B cell (primary cell): ENCODE measurements at regions not wholly inside any gene's neighbourhood (a gene's known extent, or its start where the extent isn't known, plus 50 kb on each side); places are given as distances from the start of the nearest gene placed in this dataset.

Experiments
- CTCF ChIP-seq: fragments of 200-600 bp; IDR thresholded peaks from one replicate; pipeline ENCODE4 v1.8.0; 2022; ENCODE audit warnings: antibody characterized with exemption, mild to moderate bottlenecking
- EZH2 ChIP-seq: IDR thresholded peaks from 2 replicates; pipeline ENCODE4 v1.6.1; 2012; ENCODE audit warnings: borderline replicate concordance, low read depth, mild to moderate bottlenecking, moderate library complexity, low read length; ENCODE audit not compliant: insufficient read depth, poor library complexity, severe bottlenecking

GRCh38 chrX:26037367-26037766 lies 100.8 kb upstream of the MAGEB18 start:
- TF ChIP-seq CTCF = no peak
- no peak for TF ChIP-seq EZH2
